NCI-H187 treated with DMSO at 0.1 percent for 48 hours (cell line): ENCODE measurements at regions not wholly inside any gene's neighbourhood (a gene's known extent, or its start where the extent isn't known, plus 50 kb on each side); places are given as distances from the start of the nearest gene placed in this dataset.
"Not testable (repeated sequence)": the region's sequence is repeated elsewhere in the genome, so short reads cannot be mapped to it uniquely, and the experiment has no call there.

ENCODE experiments used
- DNase-seq: peaks from one replicate; lab custom pipeline; 2025; lab: John Stamatoyannopoulos, UW

DNA sequence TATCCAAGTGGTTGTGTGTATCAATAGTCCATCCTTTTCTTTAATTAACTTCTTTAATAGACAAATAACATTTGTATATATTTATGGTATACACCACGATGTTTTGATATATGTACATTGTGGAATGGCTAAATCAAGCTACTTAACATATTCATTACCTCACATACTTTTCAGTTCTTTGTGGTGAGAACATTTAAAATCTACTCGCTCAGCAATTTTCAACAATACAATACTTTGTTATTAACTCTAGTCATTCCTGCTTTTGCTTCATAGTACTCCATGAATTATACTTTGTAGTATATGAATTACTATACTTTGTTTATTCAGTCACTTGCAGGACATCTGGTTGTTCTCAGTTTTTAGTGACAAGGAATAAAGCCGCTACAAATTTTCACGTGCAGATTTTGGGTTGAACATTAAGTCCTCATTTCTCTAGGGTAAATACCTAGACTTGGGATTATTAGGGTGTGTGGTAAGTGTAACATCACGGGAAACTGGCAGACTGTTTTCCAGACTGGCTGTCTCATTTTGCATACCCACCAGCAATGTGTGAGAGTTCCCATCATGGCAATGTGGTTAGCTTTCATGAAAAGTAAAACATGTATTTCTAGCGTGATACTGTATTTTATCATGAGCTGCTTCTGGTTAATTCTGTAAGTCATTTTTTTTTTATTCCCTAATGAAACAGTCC is 354.4 kb upstream of the WWC1 start:
- no peak for DNase-seq

DNA sequence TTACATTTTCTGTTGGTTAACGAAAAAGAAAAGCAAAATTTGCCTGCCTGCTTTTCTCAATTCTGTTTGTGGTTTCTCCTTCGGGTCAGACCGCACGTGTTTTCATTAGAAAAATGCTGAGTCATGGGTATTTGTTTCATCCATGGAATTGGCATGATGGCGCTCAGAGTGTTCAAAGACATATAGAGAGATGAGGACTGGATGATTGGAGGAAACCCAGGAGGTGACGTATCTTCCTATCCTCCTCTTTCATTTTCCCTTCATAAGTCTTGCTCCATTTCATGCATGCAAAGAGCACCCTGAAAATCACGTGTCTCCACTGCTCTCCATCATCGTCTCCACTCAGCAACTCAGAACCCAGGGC is 353.8 kb upstream of the WWC1 start:
- DNase-seq: no peak

DNA sequence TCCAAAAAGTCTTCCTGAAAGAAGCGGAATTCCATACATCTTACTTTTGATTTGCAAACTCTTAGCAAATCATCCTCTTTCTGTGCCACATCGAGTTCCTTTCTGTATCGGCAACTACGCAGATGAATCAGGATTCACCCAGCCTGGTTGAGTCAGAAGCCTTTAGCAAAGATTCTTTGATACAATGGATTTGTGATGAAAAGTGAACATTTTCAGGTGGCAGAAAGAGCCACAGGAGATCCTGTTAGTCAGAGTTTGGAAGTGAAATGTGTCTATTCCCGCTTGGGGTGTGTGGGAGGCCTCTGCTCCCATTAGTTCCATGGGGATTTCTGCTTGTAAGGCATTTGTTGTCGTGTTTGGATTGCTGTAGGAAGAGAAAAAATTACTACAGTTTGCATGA is 351.8 kb upstream of the WWC1 start:
- no peak for DNase-seq

DNA sequence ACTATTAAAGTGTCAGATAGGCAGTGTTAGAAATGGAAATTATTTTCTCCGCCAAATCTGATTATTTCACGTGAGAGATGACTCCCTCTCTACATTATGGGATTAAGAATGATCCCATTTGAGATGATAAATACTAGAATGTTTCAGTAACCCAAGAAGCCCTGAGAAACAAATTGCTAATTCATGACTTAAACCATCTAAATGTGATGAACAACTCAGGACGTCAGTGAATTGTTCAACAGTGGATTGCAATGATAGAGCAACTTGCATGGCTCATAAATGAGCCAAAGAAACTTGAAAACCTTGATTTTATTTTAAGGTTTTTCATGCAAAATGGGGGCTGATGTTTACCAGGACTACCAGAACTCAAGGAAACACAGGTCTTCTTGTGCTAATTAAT is 350.5 kb upstream of the WWC1 start:
- no peak for DNase-seq

DNA sequence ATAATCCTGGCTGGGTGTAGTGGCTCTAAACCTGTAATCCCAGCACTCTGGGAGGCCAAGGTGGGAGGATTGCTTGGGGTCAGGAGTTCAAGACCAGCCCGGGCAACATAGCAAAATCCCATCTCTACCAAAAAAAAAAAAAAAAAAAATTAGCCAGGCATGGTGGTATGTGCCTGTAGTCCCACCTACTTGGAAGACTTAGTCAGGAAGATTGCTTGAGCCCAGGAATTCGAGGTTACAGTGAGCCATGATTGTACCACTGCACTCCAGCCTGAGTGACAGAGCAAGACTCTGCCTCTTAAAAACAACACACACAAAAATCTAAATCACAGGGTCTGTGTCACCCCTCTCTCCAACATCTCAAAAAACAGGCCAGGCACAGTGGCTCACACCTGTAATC is 349.9 kb upstream of the WWC1 start:
- not testable (repeated sequence) for DNase-seq

DNA sequence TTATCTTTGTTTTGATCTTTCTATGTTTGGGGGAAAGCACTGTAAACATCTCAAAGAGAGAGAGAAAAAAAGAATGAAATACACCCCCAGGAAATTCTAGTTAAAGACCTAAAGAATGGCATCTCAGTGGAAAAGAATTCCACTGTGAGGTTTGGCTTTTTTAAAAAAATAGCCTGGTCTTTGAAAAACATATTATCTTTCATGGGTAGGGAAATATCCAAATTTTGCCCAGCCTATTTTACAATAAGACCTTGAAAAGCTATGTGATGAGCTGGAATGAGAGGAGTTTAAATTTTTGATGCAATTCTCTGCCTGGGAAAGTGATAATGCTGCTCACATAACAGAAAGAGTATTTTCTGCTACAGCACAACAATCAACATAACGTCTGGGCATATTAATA is 348.1 kb upstream of the WWC1 start:
- no peak for DNase-seq

DNA sequence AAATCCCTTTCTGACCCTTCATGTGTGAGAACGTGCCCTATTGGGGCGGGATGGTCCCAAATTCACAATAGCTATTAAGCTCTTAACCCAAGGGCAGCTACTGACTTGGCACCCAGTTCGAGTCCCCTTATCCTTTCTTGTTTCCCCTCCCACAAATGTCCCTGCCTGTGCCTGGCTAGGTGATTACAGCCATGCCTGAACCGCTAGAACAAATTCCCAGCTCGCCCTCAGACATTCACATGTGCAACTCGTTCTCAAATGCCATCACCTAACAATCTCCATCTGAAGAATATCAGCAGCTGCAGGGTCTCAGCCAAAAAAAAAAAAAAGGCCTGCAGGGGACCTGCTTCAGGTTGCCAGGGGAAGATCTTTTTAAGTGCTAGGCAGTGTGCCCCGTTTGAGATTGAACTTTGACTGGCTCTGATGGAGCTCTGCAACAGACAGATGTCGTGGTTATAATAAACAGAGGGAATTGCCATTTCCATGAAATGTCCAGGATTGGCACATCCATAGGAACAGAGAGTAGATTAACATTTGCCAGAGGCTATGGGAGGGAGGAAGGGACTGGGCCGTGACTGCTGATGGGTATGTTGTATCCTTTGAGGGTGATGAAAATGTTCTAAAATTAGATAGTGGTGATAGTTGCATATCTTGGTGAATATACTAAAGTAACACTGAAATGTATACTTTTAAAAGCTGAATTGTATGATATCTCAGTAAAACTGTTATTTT is 347.2 kb upstream of the WWC1 start:
- DNase-seq: no peak

DNA sequence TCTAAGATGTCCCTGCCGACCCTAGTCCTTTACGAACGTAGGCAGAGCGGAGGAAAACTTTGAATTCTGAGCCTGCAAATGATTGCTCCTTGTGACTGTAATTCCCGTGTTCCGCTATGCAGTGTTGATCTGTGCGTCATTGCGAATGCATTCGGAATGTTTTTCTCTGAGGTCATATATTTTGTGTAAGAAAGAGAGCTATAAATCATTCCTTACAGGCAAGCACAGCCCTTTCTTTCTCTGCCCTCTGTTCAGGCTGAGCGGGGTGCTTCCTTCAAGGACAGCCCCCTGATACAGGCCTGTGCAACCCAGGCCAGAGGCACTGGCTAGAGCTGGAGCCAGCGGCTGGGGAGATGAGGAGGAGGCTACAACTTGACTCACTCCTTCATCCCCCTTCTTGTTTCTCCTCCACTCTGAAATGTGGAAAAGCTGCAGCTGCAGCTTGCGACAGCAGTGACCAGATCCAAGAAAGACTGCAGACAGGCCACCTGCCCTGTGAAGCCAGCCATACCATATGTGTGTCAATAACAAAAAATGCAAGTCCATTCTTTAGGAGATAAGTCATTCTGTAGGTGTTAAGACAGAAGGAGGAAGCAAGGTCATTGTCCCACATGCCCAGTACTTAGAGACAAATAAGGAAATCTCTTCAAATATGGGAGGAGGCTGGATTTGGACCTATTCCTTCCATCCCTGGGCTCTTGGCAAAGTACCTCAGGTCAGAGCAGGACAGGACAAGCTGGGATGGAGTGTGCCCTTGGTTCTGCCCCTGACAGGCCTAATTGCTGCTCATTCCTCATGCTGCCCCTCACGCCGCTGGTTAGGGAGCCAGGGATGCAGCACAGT is 345.7 kb upstream of the WWC1 start:
- DNase-seq: no peak

DNA sequence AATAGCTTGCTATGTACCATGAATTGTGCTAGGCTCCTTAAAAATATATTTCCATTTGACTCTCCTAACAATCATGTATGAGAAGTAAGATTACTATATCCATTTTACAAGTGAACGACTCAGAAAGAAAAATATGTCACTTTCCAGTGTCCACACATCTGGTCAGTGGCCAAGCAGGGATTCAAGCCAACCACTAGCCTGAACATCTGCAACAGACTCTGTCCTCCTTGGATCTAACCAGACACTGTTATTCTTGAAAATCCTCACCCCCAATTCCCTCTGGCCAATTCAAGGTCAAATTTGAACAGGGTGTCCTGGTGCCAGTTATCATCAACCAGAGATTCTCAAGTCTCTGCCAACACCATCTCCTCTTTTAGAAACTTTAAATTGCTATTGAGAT is 344.1 kb upstream of the WWC1 start:
- DNase-seq: no peak

DNA sequence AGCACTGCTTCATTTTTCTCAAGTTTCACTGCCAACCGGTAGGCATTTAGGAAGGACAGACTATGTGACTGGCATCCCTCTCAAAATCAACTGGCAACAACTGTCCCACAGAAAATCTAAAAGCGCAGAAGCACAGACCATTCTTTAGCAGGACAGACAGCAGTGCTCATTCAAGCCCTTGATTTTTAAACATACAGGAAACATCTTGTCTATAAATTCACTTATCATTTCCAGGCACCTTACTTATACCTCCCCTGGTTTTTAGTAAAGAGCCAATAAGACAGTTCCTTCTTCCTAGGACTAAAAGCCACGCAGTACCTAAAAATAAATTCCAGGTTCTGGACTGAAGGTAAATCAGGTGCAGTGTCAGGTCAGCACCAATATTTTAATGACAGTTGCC is 343.2 kb upstream of the WWC1 start:
- DNase-seq: no peak

DNA sequence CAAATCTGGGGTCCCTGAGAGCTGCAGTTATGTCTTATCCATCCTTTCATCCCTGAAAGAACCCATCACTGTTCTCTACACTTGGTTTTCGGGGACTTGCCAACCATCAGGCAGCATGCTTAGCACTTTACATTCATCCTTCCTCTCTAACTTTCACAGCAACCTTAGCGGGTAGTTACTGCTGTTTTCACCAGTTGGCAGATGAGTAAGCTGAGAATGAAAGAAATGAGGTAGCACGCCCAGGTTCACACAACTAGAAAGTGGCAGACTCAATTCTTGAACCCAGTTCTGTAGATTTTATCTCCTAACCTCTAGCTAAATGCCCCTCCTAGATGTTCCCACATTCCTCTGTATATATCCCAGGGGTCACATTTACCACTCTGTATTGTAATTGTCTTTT is 342.0 kb upstream of the WWC1 start:
- DNase-seq: no peak

DNA sequence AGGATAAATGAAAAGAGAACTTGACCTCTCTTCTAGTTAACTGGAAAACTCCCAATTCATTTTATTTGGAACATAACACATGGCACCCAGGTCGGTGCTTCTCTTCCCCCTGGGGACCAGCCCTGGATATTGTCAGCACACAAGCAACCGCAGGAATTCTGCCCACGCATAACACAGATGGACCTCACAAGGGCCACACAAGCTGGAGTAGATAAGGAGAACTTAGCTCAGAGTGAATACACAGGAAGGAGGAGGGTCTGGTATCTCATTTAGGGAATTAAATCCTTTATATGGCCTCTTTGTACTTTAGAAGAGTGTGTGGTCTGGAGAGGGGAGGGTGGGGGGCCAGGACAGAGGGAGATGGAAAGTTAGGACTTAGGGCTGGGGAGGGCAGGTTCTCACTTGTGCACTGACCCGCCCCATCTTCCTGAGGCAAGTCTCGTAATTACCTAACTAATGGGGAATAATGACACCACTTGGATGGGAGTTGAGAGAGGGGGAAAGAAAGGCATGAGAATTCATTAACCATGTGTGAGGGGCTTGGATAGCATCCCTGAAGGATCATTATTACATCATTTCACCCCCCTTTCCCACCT is 341.2 kb upstream of the WWC1 start:
- no peak for DNase-seq

DNA sequence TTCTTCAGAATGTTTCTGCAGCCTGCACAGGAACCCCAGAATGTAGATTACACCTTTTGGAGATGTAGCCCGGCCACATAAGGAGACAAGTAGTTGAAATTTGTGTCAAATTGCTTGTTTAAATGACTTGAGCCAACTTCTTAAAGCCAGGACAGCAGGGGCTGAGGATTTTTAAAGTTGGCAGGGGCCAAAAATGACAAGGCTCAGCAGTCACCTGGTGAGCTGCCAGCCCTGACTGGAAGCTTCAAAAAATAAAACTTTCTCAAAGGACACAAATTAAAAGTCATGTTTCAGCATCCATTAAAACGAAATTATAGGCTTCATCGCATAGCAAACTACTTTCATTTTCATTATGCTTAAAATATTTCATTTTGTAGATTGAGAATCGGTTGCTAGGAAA is 340.3 kb upstream of the WWC1 start:
- DNase-seq: no peak

DNA sequence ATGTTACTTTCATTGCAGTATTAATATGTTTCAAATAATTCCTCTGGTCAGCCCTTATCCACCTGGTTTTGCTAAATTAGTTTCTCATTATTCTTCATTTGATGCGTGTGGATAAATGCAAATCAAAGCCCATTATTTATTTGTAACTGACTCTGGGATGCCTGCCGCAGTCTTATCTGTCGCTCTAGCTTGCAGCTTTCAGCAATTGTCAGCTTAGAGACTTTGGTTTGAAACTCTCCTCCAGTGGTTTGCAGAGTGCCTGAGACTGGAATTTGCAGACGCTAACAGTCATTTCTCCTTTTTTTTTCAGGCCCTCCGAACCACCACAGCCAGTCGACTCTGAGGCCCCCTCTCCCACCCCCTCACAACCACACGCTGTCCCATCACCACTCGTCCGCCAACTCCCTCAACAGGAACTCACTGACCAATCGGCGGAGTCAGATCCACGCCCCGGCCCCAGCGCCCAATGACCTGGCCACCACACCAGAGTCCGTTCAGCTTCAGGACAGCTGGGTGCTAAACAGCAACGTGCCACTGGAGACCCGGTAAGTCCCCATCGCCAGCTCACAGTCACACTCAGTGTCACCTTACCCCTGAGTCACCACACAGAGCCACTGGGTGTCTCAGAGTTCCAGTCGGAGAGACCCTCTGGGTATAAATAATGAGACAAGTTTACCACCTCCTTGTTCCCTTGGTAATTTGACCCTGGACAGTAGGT is 339.0 kb upstream of the WWC1 start:
- DNase-seq: no peak

DNA sequence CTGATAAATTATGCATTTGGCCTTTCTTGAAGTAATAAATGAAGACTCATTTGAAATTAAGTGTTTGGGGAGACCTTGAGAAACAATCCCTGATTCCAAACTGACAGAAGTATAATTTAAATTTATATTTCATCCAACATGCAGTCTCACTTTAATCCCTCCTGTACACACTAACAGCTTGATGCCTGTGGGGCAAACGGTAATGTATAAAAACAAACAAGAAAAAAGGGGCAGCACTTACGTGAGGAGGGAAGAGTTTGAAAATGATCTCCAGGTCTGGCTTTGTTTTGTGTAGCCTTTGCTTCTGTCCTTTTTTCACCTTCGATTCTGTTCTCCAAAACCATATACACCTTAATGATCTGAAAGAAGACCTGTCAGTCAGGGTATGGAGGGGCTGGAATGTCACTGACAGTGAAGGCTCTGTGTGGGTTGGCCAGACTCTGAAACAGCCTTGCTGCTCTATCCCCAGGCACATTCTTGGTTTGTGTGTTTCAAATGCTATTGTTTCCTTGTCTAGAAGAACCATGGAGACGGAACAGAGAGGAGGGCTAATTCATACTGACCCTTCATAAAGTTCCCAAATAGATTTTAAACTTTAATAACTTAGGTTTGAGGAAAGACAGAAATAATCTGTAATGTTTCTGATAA is 338.2 kb upstream of the WWC1 start:
- no peak for DNase-seq

DNA sequence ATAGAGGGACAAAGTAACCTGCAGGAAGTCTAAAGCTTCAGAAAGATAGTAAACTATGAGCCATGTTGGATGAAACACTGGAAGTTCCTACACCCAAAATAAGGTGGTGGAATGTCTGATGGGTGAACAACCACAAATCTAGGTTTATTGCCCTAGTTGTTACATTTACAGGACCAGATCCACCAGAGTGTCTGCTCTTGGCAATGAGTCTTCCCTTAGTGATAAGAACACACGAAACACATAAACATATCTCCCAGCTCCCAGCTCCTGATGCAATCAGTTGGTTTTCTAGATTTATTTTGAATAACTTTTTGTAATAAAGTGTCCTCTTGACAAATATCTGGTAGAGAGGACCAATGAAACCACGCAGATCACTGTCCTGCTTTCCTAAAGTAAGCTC is 329.7 kb upstream of the WWC1 start:
- DNase-seq: no peak

DNA sequence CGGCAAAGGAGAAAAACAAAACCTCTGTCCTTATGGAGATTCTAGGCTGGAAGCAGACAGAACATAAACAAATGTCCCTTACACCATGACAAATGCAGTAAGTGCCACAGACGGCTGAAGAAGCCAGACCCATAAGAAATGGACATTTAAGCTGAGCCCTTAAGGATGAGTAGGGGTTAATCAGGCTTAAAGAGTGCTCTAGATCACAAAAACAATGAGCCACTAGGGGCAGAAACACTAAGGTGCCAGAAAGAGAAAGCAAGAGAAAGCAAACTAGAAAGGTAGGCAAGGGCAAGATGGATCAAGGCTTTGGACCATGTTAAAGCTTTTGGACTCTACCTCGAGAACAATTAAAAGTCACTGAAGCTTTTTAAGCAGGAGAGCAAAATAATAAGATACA is 326.9 kb upstream of the WWC1 start:
- no peak for DNase-seq

DNA sequence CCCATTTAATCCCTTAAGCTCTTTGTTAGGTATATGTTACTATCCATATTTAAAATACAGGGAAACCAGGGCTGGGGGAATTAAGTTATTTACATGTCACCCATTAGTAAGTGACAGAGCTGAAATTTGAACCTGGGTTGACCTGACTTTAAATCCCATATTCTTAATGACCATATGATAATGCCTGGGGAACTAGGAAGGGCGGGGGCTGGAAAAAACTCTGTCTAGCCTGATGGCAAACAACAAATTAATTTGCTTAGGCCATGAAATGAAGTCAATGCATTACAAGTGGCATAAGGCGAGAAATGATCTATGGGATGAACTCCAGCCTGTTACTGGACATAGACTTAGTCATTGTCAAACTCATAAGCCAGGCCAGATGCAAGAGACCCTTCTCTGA is 325.7 kb upstream of the WWC1 start:
- DNase-seq: no peak

DNA sequence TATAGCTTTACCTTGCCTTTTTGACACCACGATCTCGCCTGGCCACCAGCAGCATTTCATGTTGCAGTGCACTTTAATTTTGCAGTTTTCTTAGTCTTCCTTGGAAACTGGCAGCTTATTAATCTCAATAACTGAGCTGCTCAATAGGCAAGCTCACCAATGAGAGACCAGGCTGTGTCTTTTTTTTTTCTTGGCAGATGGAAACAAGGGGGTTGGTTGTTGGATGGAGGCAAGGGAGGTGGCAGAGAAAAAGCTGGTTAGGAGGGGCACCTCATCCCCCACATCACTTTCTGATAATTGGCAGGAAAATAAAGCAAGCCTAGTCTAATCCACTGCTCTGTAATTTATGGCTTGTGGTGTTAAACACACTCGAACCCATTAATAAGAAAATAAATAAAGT is 324.5 kb upstream of the WWC1 start:
- DNase-seq: no peak

DNA sequence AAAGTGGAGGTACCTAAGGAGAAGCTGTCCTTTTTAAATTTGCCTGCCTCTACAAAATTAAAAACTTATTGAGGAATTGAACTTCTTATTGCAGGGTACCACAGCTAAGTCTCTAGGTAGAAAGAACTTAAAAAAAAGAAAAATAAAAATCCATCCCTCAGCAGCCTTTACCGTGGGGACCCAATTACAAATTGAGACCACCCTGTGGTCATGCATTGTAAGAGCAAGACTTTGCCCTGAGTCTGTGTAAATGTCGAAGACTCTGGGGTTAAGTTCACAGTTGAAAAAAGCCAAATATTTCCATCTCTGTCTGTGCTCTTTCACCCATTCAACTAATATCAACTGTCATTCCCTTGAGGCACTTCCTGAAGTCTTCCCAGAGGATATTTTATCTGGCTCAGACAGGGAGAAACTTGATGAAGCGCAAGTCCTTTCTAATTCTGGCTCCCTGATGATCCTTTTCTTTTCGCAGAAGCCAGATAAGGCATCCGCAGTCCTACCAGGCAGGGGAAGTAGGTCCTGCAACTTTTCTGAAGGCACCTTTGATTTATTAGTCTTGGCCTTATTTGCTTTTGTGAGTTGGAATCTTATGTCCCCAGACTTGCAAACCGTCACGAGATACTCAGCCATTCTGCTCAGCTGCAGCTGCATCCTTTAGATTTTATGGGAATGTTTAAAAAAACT is 323.8 kb upstream of the WWC1 start:
- DNase-seq: no peak

DNA sequence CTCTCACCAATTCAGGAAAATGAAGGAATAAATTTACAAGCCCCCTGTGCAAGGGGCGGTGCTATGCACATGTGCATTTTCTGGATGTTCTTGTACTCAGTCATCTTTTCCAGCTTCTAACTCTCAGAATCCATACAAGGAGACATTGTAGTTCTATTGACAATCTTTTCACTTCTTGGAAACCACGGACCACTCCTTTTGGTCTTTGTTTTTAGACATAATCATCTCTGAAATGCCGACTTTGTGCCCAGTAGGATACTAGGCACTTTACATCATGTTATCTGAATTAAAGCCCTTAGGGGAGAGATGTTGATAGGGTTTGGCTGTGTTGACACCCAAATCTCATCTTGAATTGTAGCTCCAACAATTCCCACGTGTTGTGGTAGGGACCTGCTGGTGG is 322.6 kb upstream of the WWC1 start:
- DNase-seq: no peak
